H9 (cell line): ENCODE measurements at regions not wholly inside any gene's neighbourhood (a gene's known extent, or its start where the extent isn't known, plus 50 kb on each side); places are given as distances from the start of the nearest gene placed in this dataset.

Experiments
- DNase-seq: peaks from one replicate; pipeline ENCODE4 v3.0.0-alpha.2; 2017
- H2AFZ ChIP-seq: one replicate; pipeline ENCODE4 v1.6.1; 2013; ENCODE audit warnings: mild to moderate bottlenecking, low read length, control low read depth, moderate library complexity
- H2AK5ac ChIP-seq: 2 replicates; pipeline ENCODE4 v1.6.1; 2013; ENCODE audit warnings: low read length, control low read depth, mixed read lengths; ENCODE audit not compliant: insufficient read length
- H2BK120ac ChIP-seq: one replicate; pipeline ENCODE4 v1.6.1; 2013; ENCODE audit warnings: low read depth, mild to moderate bottlenecking, low read length, control low read depth, inconsistent platforms; ENCODE audit not compliant: poor library complexity, severe bottlenecking
- H2BK12ac ChIP-seq: 2 replicates; pipeline ENCODE4 v1.6.1; 2013; ENCODE audit warnings: low read length, control low read depth, mixed read lengths, low read depth; ENCODE audit not compliant: insufficient read length
- H2BK15ac ChIP-seq: 2 replicates; pipeline ENCODE4 v1.6.1; 2013; ENCODE audit warnings: low read depth, low read length, control low read depth
- H2BK20ac ChIP-seq: one replicate; pipeline ENCODE4 v1.6.1; 2013; ENCODE audit warnings: low read depth, mild to moderate bottlenecking, low read length, control low read depth, inconsistent platforms; ENCODE audit not compliant: poor library complexity, severe bottlenecking
- H2BK5ac ChIP-seq: 2 replicates; pipeline ENCODE4 v1.6.1; 2013; ENCODE audit warnings: low read length, control low read depth, mixed read lengths; ENCODE audit not compliant: insufficient read length
- H3K14ac ChIP-seq: 2 replicates; pipeline ENCODE4 v1.6.1; 2013; ENCODE audit warnings: low read length, control low read depth; ENCODE audit not compliant: insufficient read depth
- H3K18ac ChIP-seq: 2 replicates; pipeline ENCODE4 v1.6.1; 2013; ENCODE audit warnings: low read depth, mild to moderate bottlenecking, mixed read lengths, low read length, control low read depth; ENCODE audit not compliant: insufficient read length
- H3K23ac ChIP-seq: 2 replicates; pipeline ENCODE4 v1.6.1; 2013; ENCODE audit warnings: low read length, control low read depth, mixed read lengths, low read depth; ENCODE audit not compliant: insufficient read length
- H3K23me2 ChIP-seq: 2 replicates; pipeline ENCODE4 v1.6.1; 2013; ENCODE audit warnings: low read depth, mild to moderate bottlenecking, mixed read lengths, low read length, control low read depth; ENCODE audit not compliant: insufficient read length, poor library complexity, severe bottlenecking
- H3K27ac ChIP-seq: 2 replicates; pipeline ENCODE4 v1.5.1; 2013; ENCODE audit warnings: low read length, control low read depth, mixed read lengths, low read depth; ENCODE audit not compliant: insufficient read length
- H3K27me3 ChIP-seq: 2 replicates; pipeline ENCODE4 v1.6.1; 2013; ENCODE audit warnings: low read length, control low read depth, inconsistent platforms; ENCODE audit not compliant: insufficient read depth
- H3K4ac ChIP-seq: 2 replicates; pipeline ENCODE4 v1.6.1; 2013; ENCODE audit warnings: low read depth, mild to moderate bottlenecking, control low read depth, inconsistent platforms, low read length, moderate library complexity
- H3K4me1 ChIP-seq: 2 replicates; pipeline ENCODE4 v1.6.1; 2013; ENCODE audit warnings: low read length, control low read depth, inconsistent platforms; ENCODE audit not compliant: insufficient read depth
- H3K4me2 ChIP-seq: 2 replicates; pipeline ENCODE4 v1.6.1; 2013; ENCODE audit warnings: low read length, control low read depth, mixed read lengths; ENCODE audit not compliant: insufficient read length, insufficient read depth
- H3K56ac ChIP-seq: 2 replicates; pipeline ENCODE4 v1.6.1; 2013; ENCODE audit warnings: low read depth, mild to moderate bottlenecking, mixed read lengths, low read length, control low read depth; ENCODE audit not compliant: insufficient read length
- H3K79me1 ChIP-seq: 2 replicates; pipeline ENCODE4 v1.6.1; 2013; ENCODE audit warnings: low read depth, mild to moderate bottlenecking, moderate library complexity, low read length, control low read depth, inconsistent platforms; ENCODE audit not compliant: insufficient read depth, poor library complexity, severe bottlenecking
- H3K79me2 ChIP-seq: 2 replicates; pipeline ENCODE4 v1.6.1; 2013; ENCODE audit warnings: low read length, control low read depth, inconsistent platforms; ENCODE audit not compliant: insufficient read depth
- H3K9ac ChIP-seq: 2 replicates; pipeline ENCODE4 v1.6.1; 2013; ENCODE audit warnings: low read length, control low read depth, mixed read lengths; ENCODE audit not compliant: insufficient read length; ENCODE audit errors: extremely low read depth
- H3K9me3 ChIP-seq: one replicate; pipeline ENCODE4 v1.6.1; 2013; ENCODE audit warnings: low read depth, low read length, inconsistent platforms; ENCODE audit not compliant: control insufficient read depth
- H3T11ph ChIP-seq: one replicate; pipeline ENCODE4 v1.6.1; 2013; ENCODE audit warnings: mild to moderate bottlenecking, low read length, control low read depth, inconsistent platforms
- H4K20me1 ChIP-seq: one replicate; pipeline ENCODE4 v1.6.1; 2013; ENCODE audit not compliant: control insufficient read depth, insufficient read length, insufficient read depth
- H4K5ac ChIP-seq: 2 replicates; pipeline ENCODE4 v1.6.1; 2013; ENCODE audit warnings: low read depth, mild to moderate bottlenecking, mixed read lengths, low read length, control low read depth; ENCODE audit not compliant: insufficient read length
- H4K8ac ChIP-seq: replicated peaks from 2 replicates; pipeline ENCODE4 v1.6.1; 2013; ENCODE audit warnings: low read length, control low read depth, mixed read lengths, low read depth; ENCODE audit not compliant: insufficient read length
- H4K91ac ChIP-seq: 2 replicates; pipeline ENCODE4 v1.6.1; 2013; ENCODE audit warnings: low read depth, mild to moderate bottlenecking, moderate library complexity, mixed read lengths, low read length, control low read depth; ENCODE audit not compliant: insufficient read length
- H3K27ac Mint-ChIP-seq, 3 experiments: 2 replicates in 2 of 3; 3 replicates in 1 of 3; pipeline ENCODE4 v1.8.0; 2020 to 2021; ENCODE audit warnings: mixed read lengths in 3 of 3, mild to moderate bottlenecking in 1 of 3, moderate library complexity in 1 of 3
- H3K27me3 Mint-ChIP-seq: 2 replicates; pipeline ENCODE4 v1.8.0; 2021; ENCODE audit warnings: low read depth, mild to moderate bottlenecking, moderate library complexity, mixed read lengths
- H3K36me3 Mint-ChIP-seq, 3 experiments: 2 replicates in 2 of 3; 3 replicates in 1 of 3; pipeline ENCODE4 v1.8.0; 2020 to 2021; ENCODE audit warnings: low read depth in 3 of 3, mixed read lengths in 3 of 3; ENCODE audit not compliant: insufficient read depth in 1 of 3
- H3K4me1 Mint-ChIP-seq, 2 experiments: 2 replicates each; pipeline ENCODE4 v1.8.0; 2020; ENCODE audit warnings: mixed read lengths in 2 of 2
- H3K4me3 Mint-ChIP-seq, 2 experiments: 2 replicates in 1 of 2; 3 replicates in 1 of 2; pipeline ENCODE4 v1.8.0; 2020 to 2021; ENCODE audit warnings: mild to moderate bottlenecking in 2 of 2, mixed read lengths in 2 of 2, moderate library complexity in 1 of 2
- H3K9me3 Mint-ChIP-seq, 2 experiments: 2 replicates in 1 of 2; 3 replicates in 1 of 2; pipeline ENCODE4 v1.8.0; 2020; ENCODE audit warnings: mild to moderate bottlenecking in 2 of 2, mixed read lengths in 2 of 2, moderate library complexity in 1 of 2
- WGBS: extraction: QIAGEN DNeasy Blood & Tissue Kit; methylation state at CpG from one replicate; pipeline ENCODE4 v1.1.7; 2013; ENCODE audit warnings: missing lambda C conversion rate, low lambda C conversion rate, mixed read lengths; ENCODE audit not compliant: insufficient read length; ENCODE audit errors: extremely low coverage; 5-methylcytosine and 5-hydroxymethylcytosine counted together
- TF ChIP-seq, protein P1 (sequence below): fragments of 200-600 bp; sonication (generic); conservative IDR thresholded peaks from 3 replicates; pipeline ENCODE4 v1.8.0; 2021; ENCODE audit warnings: antibody characterized with exemption, mild to moderate bottlenecking

DNA sequence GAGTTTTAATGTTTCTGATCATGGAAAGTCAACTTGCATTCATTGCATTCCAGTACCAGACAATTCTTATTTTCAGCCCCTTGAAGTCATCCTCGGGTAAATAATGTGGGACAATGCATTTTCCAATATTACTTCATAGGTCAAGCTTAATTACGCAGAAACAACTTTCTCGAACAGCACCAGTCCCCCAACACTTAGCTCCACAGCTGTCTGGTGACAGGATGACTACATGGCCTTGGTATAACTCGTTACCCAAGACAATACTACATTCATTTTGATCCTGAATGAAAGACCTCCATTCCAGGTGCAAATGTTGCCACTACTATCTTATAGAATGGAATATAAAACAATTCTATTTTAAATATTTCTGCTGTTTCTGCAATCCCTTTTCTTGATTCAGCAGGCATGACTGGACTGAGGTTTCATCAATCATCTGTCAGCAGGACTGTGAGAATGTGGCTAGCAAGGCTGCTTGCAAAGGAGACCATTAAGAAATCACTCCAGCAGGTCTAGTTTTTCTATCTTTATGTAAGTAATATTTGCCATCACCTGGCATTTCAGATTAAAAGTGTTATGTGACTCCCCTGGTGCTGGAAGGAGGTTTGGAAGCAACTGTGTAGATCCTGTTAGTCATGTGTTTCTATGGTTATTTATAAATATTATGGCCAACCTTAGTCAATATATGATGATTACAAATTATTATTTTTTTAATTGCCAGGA, 147.9 kb downstream of the HAO1 start:
- DNase-seq, result no peak
- no peak overlapping the region for H4K5ac ChIP-seq

More for the DNA sequence above, 147.9 kb downstream of the HAO1 start:
- Mint-ChIP-seq H3K4me3 (no peak overlapping the region), H3K4me1 (no peaks in the 10 kb centered on the region), H3K9me3 (no peaks in the 10 kb centered on the region; a peak in 1 of 5 replicates), H3K27ac (no peak overlapping the region), H3K36me3 (no peaks in the 10 kb centered on the region), H3K27me3 (no peaks in the 10 kb centered on the region)
- Histone ChIP-seq H3K18ac (no peak overlapping the region), H3K23ac (no peak overlapping the region), H3K4me2 (no peak overlapping the region), H2AK5ac (no peak overlapping the region), H4K20me1 (no peaks in the 10 kb centered on the region), H3K14ac (no peak overlapping the region), H3K9ac (no peak overlapping the region), H3T11ph (no peak overlapping the region), H3K56ac (no peak overlapping the region), H2BK20ac (no peak overlapping the region), H4K91ac (no peak overlapping the region), H3K79me1 (no peaks in the 10 kb centered on the region), H3K4me1 (no peaks in the 10 kb centered on the region), H3K79me2 (no peaks in the 10 kb centered on the region), H2BK5ac (no peak overlapping the region), H3K4ac (no peak overlapping the region), H2BK15ac (no peak overlapping the region), H3K27me3 (no peaks in the 10 kb centered on the region), H2AFZ (no peak overlapping the region), H2BK12ac (no peak overlapping the region), H3K27ac (no peak overlapping the region), H4K8ac (no peak overlapping the region), H3K23me2 (no peaks in the 10 kb centered on the region), H2BK120ac (no peak overlapping the region), H3K9me3 (no peaks in the 10 kb centered on the region)
- TF ChIP-seq, protein P1, sequence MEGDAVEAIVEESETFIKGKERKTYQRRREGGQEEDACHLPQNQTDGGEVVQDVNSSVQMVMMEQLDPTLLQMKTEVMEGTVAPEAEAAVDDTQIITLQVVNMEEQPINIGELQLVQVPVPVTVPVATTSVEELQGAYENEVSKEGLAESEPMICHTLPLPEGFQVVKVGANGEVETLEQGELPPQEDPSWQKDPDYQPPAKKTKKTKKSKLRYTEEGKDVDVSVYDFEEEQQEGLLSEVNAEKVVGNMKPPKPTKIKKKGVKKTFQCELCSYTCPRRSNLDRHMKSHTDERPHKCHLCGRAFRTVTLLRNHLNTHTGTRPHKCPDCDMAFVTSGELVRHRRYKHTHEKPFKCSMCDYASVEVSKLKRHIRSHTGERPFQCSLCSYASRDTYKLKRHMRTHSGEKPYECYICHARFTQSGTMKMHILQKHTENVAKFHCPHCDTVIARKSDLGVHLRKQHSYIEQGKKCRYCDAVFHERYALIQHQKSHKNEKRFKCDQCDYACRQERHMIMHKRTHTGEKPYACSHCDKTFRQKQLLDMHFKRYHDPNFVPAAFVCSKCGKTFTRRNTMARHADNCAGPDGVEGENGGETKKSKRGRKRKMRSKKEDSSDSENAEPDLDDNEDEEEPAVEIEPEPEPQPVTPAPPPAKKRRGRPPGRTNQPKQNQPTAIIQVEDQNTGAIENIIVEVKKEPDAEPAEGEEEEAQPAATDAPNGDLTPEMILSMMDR, result no peak
- no CpG with 5 or more reads among the region's 4 CpGs for WGBS
